Nephron (organoid): ENCODE measurements at regions not wholly inside any gene's neighbourhood (a gene's known extent, or its start where the extent isn't known, plus 50 kb on each side); places are given as distances from the start of the nearest gene placed in this dataset.
"Not testable (repeated sequence)": the region's sequence is repeated elsewhere in the genome, so short reads cannot be mapped to it uniquely, and the experiment has no call there.

Experiments
- H3K27ac Mint-ChIP-seq, 3 experiments: 2 replicates each; pipeline ENCODE4 v1.8.0; 2020; ENCODE audit warnings: mixed read lengths in 3 of 3, mild to moderate bottlenecking in 2 of 3, moderate library complexity in 1 of 3
- H3K27me3 Mint-ChIP-seq: 2 replicates; pipeline ENCODE4 v1.8.0; 2021; ENCODE audit warnings: low read depth, mild to moderate bottlenecking, moderate library complexity, mixed read lengths
- H3K36me3 Mint-ChIP-seq: 2 replicates; pipeline ENCODE4 v1.8.0; 2020; ENCODE audit warnings: low read depth, mixed read lengths
- H3K4me1 Mint-ChIP-seq: 2 replicates; pipeline ENCODE4 v1.8.0; 2020; ENCODE audit warnings: mixed read lengths
- H3K4me3 Mint-ChIP-seq, 3 experiments: 2 replicates each; pipeline ENCODE4 v1.8.0; 2020; ENCODE audit warnings: mild to moderate bottlenecking in 3 of 3, mixed read lengths in 3 of 3, moderate library complexity in 2 of 3
- H3K9me3 Mint-ChIP-seq: 2 replicates; pipeline ENCODE4 v1.8.0; 2020; ENCODE audit warnings: mixed read lengths
- TF ChIP-seq, protein P1 (sequence below), 3 experiments: fragments of 200-600 bp; sonication (generic); IDR thresholded peaks; one replicate each; pipeline ENCODE4 v1.5.0; 2021; ENCODE audit warnings: antibody characterized with exemption in 3 of 3; ENCODE audit not compliant: unreplicated experiment in 3 of 3

DNA sequence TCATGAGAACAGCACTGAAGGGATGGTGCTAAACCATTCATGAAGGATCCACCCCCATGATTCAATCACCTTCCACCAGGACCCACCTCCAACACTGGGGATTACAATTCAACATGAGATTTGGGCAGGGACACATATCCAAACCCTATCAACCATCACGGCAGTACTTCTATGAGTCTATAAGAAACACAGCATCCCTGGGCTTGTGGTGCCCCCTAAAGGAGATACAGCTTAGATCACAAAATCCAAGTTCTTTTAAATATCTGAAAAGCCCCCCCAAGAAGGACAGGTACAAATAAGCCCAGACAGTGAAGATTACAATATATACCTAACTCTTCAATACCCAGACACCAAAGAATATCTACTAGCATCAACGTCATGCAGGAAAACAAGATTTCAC is 233.7 kb upstream of the ADRA1B start:
- H3K4me3 Mint-ChIP-seq: no peak overlapping the region
- no peaks in the 10 kb centered on the region for H3K27me3 Mint-ChIP-seq
- peaks cover 4% of the 10 kb centered on the region for H3K36me3 Mint-ChIP-seq
- no peaks in the 10 kb centered on the region for H3K4me1 Mint-ChIP-seq
- TF ChIP-seq, protein P1, sequence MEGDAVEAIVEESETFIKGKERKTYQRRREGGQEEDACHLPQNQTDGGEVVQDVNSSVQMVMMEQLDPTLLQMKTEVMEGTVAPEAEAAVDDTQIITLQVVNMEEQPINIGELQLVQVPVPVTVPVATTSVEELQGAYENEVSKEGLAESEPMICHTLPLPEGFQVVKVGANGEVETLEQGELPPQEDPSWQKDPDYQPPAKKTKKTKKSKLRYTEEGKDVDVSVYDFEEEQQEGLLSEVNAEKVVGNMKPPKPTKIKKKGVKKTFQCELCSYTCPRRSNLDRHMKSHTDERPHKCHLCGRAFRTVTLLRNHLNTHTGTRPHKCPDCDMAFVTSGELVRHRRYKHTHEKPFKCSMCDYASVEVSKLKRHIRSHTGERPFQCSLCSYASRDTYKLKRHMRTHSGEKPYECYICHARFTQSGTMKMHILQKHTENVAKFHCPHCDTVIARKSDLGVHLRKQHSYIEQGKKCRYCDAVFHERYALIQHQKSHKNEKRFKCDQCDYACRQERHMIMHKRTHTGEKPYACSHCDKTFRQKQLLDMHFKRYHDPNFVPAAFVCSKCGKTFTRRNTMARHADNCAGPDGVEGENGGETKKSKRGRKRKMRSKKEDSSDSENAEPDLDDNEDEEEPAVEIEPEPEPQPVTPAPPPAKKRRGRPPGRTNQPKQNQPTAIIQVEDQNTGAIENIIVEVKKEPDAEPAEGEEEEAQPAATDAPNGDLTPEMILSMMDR (IDR thresholded peaks at IDR 0.05; ENCODE audit: unreplicated experiment in 3 of 3): no peak
- peaks cover 28% of the 10 kb centered on the region for H3K9me3 Mint-ChIP-seq
- H3K27ac Mint-ChIP-seq: no peak overlapping the region

DNA sequence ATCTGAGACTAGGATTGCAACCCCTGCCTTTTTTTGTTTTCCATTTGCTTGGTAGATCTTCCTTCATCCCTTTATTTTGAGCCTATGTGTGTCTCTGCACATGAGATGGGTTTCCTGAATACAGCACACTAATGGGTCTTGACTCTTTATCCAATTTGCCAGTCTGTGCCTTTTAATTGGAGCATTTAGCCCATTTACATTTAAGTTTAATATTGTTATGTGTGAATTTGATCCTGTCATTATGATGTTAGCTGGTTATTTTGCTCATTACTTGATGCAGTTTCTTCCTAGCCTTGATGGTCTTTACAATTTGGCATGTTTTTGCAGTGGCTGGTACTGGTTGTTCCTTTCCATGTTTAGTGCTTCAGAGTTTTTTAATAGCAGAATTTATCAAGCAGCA is 228.4 kb upstream of the ADRA1B start:
- not testable (repeated sequence) for H3K36me3 Mint-ChIP-seq, H3K27me3 Mint-ChIP-seq, H3K4me1 Mint-ChIP-seq, H3K4me3 Mint-ChIP-seq, H3K27ac Mint-ChIP-seq
- peaks cover 25% of the 10 kb centered on the region for H3K9me3 Mint-ChIP-seq

DNA sequence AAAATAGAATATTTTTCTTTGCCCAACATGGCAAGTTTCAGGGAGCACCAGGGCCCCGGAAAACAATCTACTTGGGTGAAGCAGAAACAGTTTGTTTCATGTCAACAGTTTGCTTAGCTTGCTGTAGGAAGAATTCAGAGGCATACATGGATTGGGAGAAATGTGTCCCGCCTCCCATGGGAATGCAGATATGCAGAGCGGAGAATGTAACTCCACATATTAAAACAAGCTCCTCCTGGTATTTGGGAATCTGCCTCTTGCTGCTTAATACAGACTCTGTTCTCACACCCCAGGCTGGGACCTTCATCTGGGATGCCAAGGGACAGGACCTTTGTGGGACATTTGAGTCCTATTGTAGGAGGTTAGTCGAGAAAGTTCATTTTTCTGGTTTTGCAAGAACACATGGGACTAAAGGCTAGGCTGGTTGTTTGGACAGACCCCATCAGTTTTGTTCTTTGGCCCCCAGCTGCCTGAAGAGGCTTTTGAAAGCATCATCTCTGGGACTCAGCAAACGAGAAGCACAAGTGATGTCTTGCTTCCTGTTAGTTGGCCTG is 220.5 kb upstream of the ADRA1B start:
- no peak overlapping the region for H3K27ac Mint-ChIP-seq
- no peak overlapping the region for H3K4me3 Mint-ChIP-seq
- peaks cover 20% of the 10 kb centered on the region for H3K4me1 Mint-ChIP-seq
- TF ChIP-seq, protein P1 (IDR thresholded peaks at IDR 0.05; ENCODE audit: unreplicated experiment in 3 of 3): no peak
- H3K9me3 Mint-ChIP-seq: peaks cover 23% of the 10 kb centered on the region
- H3K36me3 Mint-ChIP-seq: no peaks in the 10 kb centered on the region
- no peaks in the 10 kb centered on the region for H3K27me3 Mint-ChIP-seq

DNA sequence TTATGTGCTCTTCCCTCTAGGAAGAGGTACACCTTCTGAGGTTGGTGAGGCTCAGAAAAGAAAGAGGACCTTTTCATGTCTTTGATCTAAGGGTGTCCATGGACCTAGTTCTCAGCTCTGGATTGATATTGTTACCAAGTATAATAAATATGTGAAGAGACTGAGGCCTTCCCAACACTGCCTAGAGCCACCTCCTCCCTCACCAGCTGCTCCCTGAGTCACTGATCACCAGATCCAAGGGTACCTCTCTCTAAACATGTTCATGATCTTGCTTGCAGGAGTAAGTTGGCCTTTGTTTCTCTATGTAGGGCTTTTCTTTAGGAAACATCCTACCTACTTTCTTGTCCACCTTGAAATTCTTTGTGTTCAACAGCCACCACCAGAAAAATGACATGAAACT is 218.8 kb upstream of the ADRA1B start:
- Mint-ChIP-seq H3K27ac (no peak overlapping the region), H3K36me3 (no peaks in the 10 kb centered on the region), H3K9me3 (peaks cover 12% of the 10 kb centered on the region), H3K27me3 (no peaks in the 10 kb centered on the region), H3K4me3 (no peak overlapping the region), H3K4me1 (peaks cover 20% of the 10 kb centered on the region)
- TF ChIP-seq, protein P1 (IDR thresholded peaks at IDR 0.05; ENCODE audit: unreplicated experiment in 3 of 3): no peak

DNA sequence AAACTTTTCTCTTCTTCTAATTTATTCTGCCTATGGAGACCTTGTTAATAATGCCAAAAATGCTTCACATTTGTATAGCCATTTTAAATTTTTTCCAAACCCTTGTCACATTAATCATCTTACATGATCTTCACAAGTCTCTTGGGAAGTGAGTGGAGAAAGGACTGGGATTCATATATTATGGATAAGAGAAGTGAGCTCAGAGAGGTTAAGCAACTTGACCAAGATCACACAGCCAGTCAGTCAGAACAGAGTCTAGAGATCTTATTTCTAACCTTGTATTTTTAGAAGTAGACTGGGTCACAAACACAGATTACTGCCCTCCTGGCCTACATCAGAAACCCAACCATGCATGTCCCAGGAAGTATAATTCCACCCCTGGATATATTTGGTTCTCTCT is 218.0 kb upstream of the ADRA1B start:
- TF ChIP-seq, protein P1 (IDR thresholded peaks at IDR 0.05; ENCODE audit: unreplicated experiment in 3 of 3): no peak
- Mint-ChIP-seq H3K9me3 (peaks cover 9% of the 10 kb centered on the region), H3K4me1 (peaks cover 20% of the 10 kb centered on the region), H3K4me3 (no peak overlapping the region), H3K36me3 (no peaks in the 10 kb centered on the region), H3K27ac (no peak overlapping the region), H3K27me3 (peaks cover under 1% of the 10 kb centered on the region)

DNA sequence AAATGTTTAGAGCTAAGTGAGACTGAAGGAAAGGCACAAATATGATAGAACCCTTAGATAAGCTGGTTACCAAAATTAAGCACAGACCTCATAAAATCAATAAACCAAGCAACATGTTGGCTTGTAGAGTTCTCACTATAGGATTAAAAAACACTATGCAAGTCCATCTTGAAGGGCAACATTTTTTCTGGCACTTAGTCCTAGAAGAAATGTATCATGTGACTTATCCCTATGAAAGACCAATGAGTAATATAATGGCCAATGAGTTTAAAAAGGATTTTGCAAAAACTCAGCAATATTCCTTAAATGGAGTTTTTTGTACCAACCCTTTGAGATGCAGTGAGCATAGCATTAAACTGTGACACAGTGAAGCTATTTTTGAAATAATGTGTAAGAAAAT is 216.3 kb upstream of the ADRA1B start:
- Mint-ChIP-seq H3K36me3 (no peaks in the 10 kb centered on the region), H3K4me3 (no peak overlapping the region), H3K4me1 (peaks cover 20% of the 10 kb centered on the region), H3K9me3 (no peaks in the 10 kb centered on the region), H3K27ac (no peak overlapping the region), H3K27me3 (peaks cover 4% of the 10 kb centered on the region)
- TF ChIP-seq, protein P1 (IDR thresholded peaks at IDR 0.05; ENCODE audit: unreplicated experiment in 3 of 3): no peak
